ENCODE measurements at regions not wholly inside any gene's neighbourhood (a gene's known extent, or its start where the extent isn't known, plus 50 kb on each side); places are given as distances from the start of the nearest gene placed in this dataset.

DNA sequence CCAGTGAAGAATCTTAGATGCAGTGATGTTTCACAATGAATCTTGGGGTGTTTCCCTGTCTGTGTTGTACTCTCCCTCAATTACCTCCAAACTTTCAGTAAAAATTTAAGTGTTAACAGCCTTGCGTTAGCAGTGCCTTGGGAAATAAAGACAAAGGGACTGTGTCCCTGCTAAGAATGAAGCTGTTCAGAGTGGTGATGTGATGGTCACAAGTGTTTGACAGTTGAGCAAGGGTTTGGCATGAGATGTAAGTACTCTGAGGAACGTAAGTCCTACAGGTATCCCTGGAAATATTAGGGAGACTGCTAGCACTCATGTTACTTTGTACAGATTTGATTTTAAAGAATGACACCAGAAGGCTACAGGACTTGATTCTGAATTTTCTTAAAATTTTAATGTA lies 304.3 kb upstream of the DPH6 start:
- Histone ChIP-seq H3K36me3 (ENCODE audit: control insufficient read depth, insufficient read depth, low read length) (no peaks in the 10 kb centered on the region), H3K27me3 (ENCODE audit: control insufficient read depth, insufficient read depth, low read length) (no peaks in the 10 kb centered on the region), H3K4me3 (ENCODE audit: low read depth, low read length) (no peak overlapping the region)
- DNase-seq (ENCODE audit: low read depth) (no peak), FAIRE-seq (no peak)
- TF ChIP-seq, protein P1, sequence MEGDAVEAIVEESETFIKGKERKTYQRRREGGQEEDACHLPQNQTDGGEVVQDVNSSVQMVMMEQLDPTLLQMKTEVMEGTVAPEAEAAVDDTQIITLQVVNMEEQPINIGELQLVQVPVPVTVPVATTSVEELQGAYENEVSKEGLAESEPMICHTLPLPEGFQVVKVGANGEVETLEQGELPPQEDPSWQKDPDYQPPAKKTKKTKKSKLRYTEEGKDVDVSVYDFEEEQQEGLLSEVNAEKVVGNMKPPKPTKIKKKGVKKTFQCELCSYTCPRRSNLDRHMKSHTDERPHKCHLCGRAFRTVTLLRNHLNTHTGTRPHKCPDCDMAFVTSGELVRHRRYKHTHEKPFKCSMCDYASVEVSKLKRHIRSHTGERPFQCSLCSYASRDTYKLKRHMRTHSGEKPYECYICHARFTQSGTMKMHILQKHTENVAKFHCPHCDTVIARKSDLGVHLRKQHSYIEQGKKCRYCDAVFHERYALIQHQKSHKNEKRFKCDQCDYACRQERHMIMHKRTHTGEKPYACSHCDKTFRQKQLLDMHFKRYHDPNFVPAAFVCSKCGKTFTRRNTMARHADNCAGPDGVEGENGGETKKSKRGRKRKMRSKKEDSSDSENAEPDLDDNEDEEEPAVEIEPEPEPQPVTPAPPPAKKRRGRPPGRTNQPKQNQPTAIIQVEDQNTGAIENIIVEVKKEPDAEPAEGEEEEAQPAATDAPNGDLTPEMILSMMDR (IDR thresholded peaks at IDR 0.05; ENCODE audit: insufficient read depth, low read length, severe bottlenecking), result no peak

DNA sequence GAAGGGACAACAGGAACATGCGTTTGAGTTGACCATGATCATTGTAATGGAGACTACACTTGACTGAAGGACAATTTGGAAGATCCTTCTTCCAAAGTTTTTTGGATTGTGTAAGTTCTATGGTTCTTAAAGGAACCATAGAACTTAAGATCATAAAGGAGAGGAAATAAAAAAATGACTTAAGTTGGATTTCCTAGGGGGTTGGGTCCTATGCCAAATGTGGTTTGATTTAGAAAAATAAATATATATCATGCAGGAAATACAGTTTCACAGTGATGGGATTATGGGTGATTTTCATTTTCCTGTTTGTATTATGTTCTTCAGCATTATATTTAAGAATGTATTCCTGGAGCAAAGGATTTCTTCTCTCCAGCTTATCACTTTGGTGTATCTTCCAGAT lies 305.5 kb upstream of the DPH6 start:
- no peak for DNase-seq (ENCODE audit: low read depth)
- TF ChIP-seq, protein P1 (IDR thresholded peaks at IDR 0.05; ENCODE audit: insufficient read depth, low read length, severe bottlenecking), result no peak
- H3K36me3 ChIP-seq (ENCODE audit: control insufficient read depth, insufficient read depth, low read length), result no peaks in the 10 kb centered on the region
- no peak overlapping the region for H3K4me3 ChIP-seq (ENCODE audit: low read depth, low read length)
- H3K27me3 ChIP-seq (ENCODE audit: control insufficient read depth, insufficient read depth, low read length), result no peaks in the 10 kb centered on the region
- FAIRE-seq, result no peak

DNA sequence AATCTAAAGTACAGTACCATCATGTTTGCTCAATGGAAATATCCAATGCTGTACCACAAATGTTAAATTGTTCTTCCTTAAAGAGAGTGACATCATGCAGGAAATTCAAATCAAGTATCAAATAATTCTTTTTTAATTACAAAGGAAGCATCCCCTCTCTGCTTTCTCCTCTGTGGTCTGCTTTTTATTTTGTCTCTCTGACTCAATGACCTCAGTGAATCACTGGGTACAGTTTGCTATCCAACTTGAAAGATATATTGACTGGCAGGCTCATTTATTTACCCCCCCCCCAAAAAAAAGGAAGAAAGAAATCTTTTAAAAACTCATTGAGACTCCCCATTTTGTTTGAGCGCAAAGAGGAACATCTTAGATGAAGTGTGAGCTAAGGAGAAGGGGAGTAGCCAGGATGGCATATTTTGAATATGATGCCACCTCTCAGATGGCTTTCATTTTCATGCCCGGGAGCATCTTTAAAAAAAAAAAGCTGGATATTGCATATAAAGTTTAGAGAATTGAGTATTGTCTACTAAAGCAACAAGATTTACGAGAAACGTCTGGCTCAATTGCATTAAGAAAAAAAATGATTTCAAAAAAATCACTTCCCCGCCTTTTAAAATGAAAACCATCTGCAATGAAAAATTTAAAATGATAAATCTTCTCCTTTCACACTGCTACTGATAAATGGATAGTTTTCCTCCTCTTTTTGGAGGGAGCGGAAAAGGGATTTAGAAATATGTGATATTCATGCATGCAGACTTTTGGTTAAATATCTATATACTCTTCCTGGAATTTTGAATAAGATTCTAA lies 307.1 kb upstream of the DPH6 start:
- TF ChIP-seq, protein P1 (IDR thresholded peaks at IDR 0.05; ENCODE audit: insufficient read depth, low read length, severe bottlenecking), result no peak
- FAIRE-seq, result no peak

DNA sequence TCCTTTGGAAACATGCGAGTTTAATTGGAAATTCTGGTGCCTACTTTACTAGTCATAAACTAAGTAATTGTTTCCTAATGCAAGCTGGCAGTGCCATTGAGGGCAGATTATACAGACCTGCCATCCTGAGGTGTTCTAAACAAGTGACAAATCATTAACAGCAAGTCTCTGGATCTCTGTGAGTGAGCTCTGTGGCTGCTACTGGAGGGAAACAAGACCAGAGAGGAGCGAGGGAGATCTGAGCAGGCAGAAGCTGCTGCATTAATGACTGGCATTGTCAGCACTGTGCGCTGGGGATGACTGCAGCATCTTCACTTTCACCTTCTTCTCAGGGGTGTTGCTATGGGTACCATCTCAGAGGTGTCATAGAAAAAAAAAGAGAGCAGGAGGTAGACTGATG lies 308.4 kb upstream of the DPH6 start:
- FAIRE-seq, result peak; percentile 18

More for the DNA sequence above, 307.1 kb upstream of the DPH6 start:
- no peak for DNase-seq (ENCODE audit: low read depth)
- H3K36me3 ChIP-seq (ENCODE audit: control insufficient read depth, insufficient read depth, low read length), result no peaks in the 10 kb centered on the region
- no peak overlapping the region for H3K4me3 ChIP-seq (ENCODE audit: low read depth, low read length)
- no peaks in the 10 kb centered on the region for H3K27me3 ChIP-seq (ENCODE audit: control insufficient read depth, insufficient read depth, low read length)

DNA sequence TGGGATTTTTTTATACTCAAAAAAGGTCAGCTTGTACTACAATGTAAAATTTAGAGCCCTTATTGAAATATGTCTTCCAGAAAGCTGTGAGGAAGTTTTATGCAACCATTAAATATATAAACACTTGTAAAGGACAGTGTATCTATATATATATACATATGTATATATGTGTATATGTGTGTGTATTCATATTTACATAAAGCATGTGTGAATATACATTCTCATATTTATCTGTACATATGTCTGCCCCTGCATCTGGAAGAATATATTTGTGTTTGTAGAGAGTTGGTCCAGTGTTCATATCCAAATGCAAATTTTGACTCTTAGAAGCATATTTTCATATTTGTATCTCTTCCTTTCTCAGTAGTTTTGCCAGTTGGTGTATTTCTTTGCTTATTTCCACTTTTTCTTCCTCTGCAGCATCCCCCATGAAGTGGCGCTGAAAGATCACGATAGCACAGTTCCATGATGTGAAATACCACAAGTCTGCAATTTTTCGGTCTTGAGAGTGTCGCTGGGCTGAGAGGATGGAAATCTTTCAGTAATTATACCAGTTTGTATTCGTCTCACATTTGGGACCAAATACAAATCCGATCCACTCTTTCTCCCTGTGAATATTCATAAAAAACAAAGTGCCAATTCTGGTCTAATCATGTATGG lies 311.7 kb upstream of the DPH6 start:
- no peak for FAIRE-seq

More for the DNA sequence above, 308.4 kb upstream of the DPH6 start:
- TF ChIP-seq, protein P1 (IDR thresholded peaks at IDR 0.05; ENCODE audit: insufficient read depth, low read length, severe bottlenecking), result no peak
- H3K36me3 ChIP-seq (ENCODE audit: control insufficient read depth, insufficient read depth, low read length), result no peaks in the 10 kb centered on the region
- no peak for DNase-seq (ENCODE audit: low read depth)
- H3K27me3 ChIP-seq (ENCODE audit: control insufficient read depth, insufficient read depth, low read length), result no peaks in the 10 kb centered on the region
- H3K4me3 ChIP-seq (ENCODE audit: low read depth, low read length), result no peak overlapping the region

More for the DNA sequence above, 311.7 kb upstream of the DPH6 start:
- TF ChIP-seq, protein P1 (IDR thresholded peaks at IDR 0.05; ENCODE audit: insufficient read depth, low read length, severe bottlenecking), result no peak
- Histone ChIP-seq H3K27me3 (ENCODE audit: control insufficient read depth, insufficient read depth, low read length) (no peaks in the 10 kb centered on the region), H3K36me3 (ENCODE audit: control insufficient read depth, insufficient read depth, low read length) (no peaks in the 10 kb centered on the region), H3K4me3 (ENCODE audit: low read depth, low read length) (no peak overlapping the region)
- no peak for DNase-seq (ENCODE audit: low read depth)
